Hindlimb muscle (tissue), 1 donor: ENCODE measurements at regions not wholly inside any gene's neighbourhood (a gene's known extent, or its start where the extent isn't known, plus 50 kb on each side); places are given as distances from the start of the nearest gene placed in this dataset.

Experiments used
- DNase-seq: peaks from one replicate; pipeline ENCODE4 v3.0.0-alpha.2; 2013

- no peak for DNase-seq
These were observed 103.1 kb upstream of the UBL3 start for GRCh38 chr13:29953542-29953941.

GRCh38 chr13:29952245-29952644 lies 101.8 kb upstream of the UBL3 start:
- DNase-seq = no peak

GRCh38 chr13:29948791-29949190 lies 98.4 kb upstream of the UBL3 start:
- no peak for DNase-seq

- no peak for DNase-seq
These were observed 97.8 kb upstream of the UBL3 start for GRCh38 chr13:29948244-29948643.

- no peak for DNase-seq
These were observed 97.4 kb upstream of the UBL3 start for GRCh38 chr13:29947839-29948238.

- DNase-seq = no peak
These were observed 95.7 kb upstream of the UBL3 start for GRCh38 chr13:29946093-29946492.

GRCh38 chr13:29943686-29944085 lies 93.3 kb upstream of the UBL3 start:
- no peak for DNase-seq

- DNase-seq = no peak
These were observed 92.9 kb upstream of the UBL3 start for GRCh38 chr13:29943273-29943672.

GRCh38 chr13:29940715-29941114 lies 90.3 kb upstream of the UBL3 start:
- DNase-seq = no peak

GRCh38 chr13:29939158-29939557 lies 88.7 kb upstream of the UBL3 start:
- no peak for DNase-seq

- DNase-seq = no peak
These were observed 87.4 kb upstream of the UBL3 start for GRCh38 chr13:29937841-29938240.

GRCh38 chr13:29937379-29937778 lies 87.0 kb upstream of the UBL3 start:
- DNase-seq = no peak

- no peak for DNase-seq
These were observed 86.5 kb upstream of the UBL3 start for GRCh38 chr13:29936956-29937355.

- no peak for DNase-seq
These were observed 85.8 kb upstream of the UBL3 start for GRCh38 chr13:29936051-29936813.

GRCh38 chr13:29935309-29935981 lies 85.0 kb upstream of the UBL3 start:
- DNase-seq = no peak

GRCh38 chr13:29934531-29935308 lies 84.3 kb upstream of the UBL3 start:
- DNase-seq = no peak

GRCh38 chr13:29933401-29933800 lies 83.0 kb upstream of the UBL3 start:
- no peak for DNase-seq

GRCh38 chr13:29931696-29932095 lies 81.3 kb upstream of the UBL3 start:
- DNase-seq = no peak

- no peak for DNase-seq
These were observed 78.8 kb upstream of the UBL3 start for GRCh38 chr13:29929062-29929847.

GRCh38 chr13:29926098-29926476 lies 75.7 kb upstream of the UBL3 start:
- DNase-seq = no peak

GRCh38 chr13:29925457-29926097 lies 75.2 kb upstream of the UBL3 start:
- DNase-seq = peak; percentile 35
